Astrocyte (in vitro differentiated cells and primary cell): ENCODE measurements at regions not wholly inside any gene's neighbourhood (a gene's known extent, or its start where the extent isn't known, plus 50 kb on each side); places are given as distances from the start of the nearest gene placed in this dataset.

ENCODE experiments used
- DNase-seq: peaks from one replicate; pipeline ENCODE4 v3.0.0-alpha.2; 2010; ENCODE audit warnings: low read depth
- FAIRE-seq: peaks from 2 replicates; lab custom pipeline; 2011; peaks lifted over from hg19 to GRCh38; lab: Jason Lieb, UNC
- H2AFZ ChIP-seq: 2 replicates; pipeline ENCODE4 v1.6.0; 2012; ENCODE audit warnings: low read depth, low read length, inconsistent platforms
- H3K27ac ChIP-seq: 2 replicates; pipeline ENCODE4 v1.5.1; 2011; ENCODE audit warnings: low read depth, low read length, inconsistent platforms
- H3K27me3 ChIP-seq: 2 replicates; pipeline ENCODE4 v1.6.0; 2011; ENCODE audit warnings: low read length, inconsistent platforms; ENCODE audit not compliant: insufficient read depth
- H3K36me3 ChIP-seq: 2 replicates; pipeline ENCODE4 v1.5.1; 2011; ENCODE audit warnings: low read length, inconsistent platforms; ENCODE audit not compliant: insufficient read depth
- H3K4me1 ChIP-seq: 2 replicates; pipeline ENCODE4 v1.5.1; 2011; ENCODE audit warnings: low read length, inconsistent platforms; ENCODE audit not compliant: insufficient read depth
- H3K4me2 ChIP-seq: 2 replicates; pipeline ENCODE4 v1.6.0; 2012; ENCODE audit warnings: low read length, inconsistent platforms
- H3K4me3 ChIP-seq: 2 replicates; pipeline ENCODE4 v1.5.1; 2011; ENCODE audit warnings: low read depth, mild to moderate bottlenecking, low read length, inconsistent platforms; ENCODE audit not compliant: insufficient read depth
- H3K79me2 ChIP-seq: 2 replicates; pipeline ENCODE4 v1.6.0; 2012; ENCODE audit warnings: mild to moderate bottlenecking, low read length, inconsistent platforms; ENCODE audit not compliant: insufficient read depth
- H3K9ac ChIP-seq: 2 replicates; pipeline ENCODE4 v1.6.0; 2012; ENCODE audit warnings: mild to moderate bottlenecking, low read length, inconsistent platforms
- H3K9me3 ChIP-seq: 2 replicates; pipeline ENCODE4 v1.5.1; 2012; ENCODE audit warnings: low read depth, mild to moderate bottlenecking, low read length, inconsistent platforms; ENCODE audit not compliant: insufficient read depth
- H4K20me1 ChIP-seq: 2 replicates; pipeline ENCODE4 v1.6.0; 2012; ENCODE audit warnings: low read length, inconsistent platforms; ENCODE audit not compliant: insufficient read depth
- H3K27ac Mint-ChIP-seq: one replicate; pipeline ENCODE4 v1.8.0; 2021; ENCODE audit warnings: mild to moderate bottlenecking, mixed read lengths; ENCODE audit not compliant: unreplicated experiment
- H3K27me3 Mint-ChIP-seq: one replicate; pipeline ENCODE4 v1.8.0; 2021; ENCODE audit warnings: low read depth, mixed read lengths; ENCODE audit not compliant: unreplicated experiment
- H3K36me3 Mint-ChIP-seq: one replicate; pipeline ENCODE4 v1.8.0; 2021; ENCODE audit warnings: low read depth, mixed read lengths; ENCODE audit not compliant: unreplicated experiment
- H3K4me1 Mint-ChIP-seq: one replicate; pipeline ENCODE4 v1.8.0; 2021; ENCODE audit warnings: low read depth, mixed read lengths; ENCODE audit not compliant: unreplicated experiment
- H3K4me3 Mint-ChIP-seq: one replicate; pipeline ENCODE4 v1.8.0; 2021; ENCODE audit warnings: mild to moderate bottlenecking, moderate library complexity, mixed read lengths; ENCODE audit not compliant: unreplicated experiment
- H3K9me3 Mint-ChIP-seq: one replicate; pipeline ENCODE4 v1.8.0; 2021; ENCODE audit warnings: mild to moderate bottlenecking, mixed read lengths; ENCODE audit not compliant: unreplicated experiment
- CTCF ChIP-seq: IDR thresholded peaks from 2 replicates; pipeline ENCODE4 v1.5.1; 2011; ENCODE audit warnings: low read depth, mild to moderate bottlenecking, inconsistent platforms, low read length, moderate library complexity; ENCODE audit not compliant: insufficient read depth
- EZH2 ChIP-seq: IDR thresholded peaks from 2 replicates; pipeline ENCODE4 v1.6.1; 2012; ENCODE audit warnings: mild to moderate bottlenecking, low read length, inconsistent platforms; ENCODE audit not compliant: insufficient read depth

GRCh38 chr12:45558353-45558752 is 171.2 kb upstream of the ARID2 start:
- Mint-ChIP-seq H3K27me3 (no peaks in the 10 kb centered on the region), H3K4me1 (no peaks in the 10 kb centered on the region), H3K9me3 (no peaks in the 10 kb centered on the region), H3K4me3 (no peak overlapping the region), H3K27ac (no peak overlapping the region), H3K36me3 (no peaks in the 10 kb centered on the region)
- FAIRE-seq, result no peak
- Histone ChIP-seq H3K79me2 (no peaks in the 10 kb centered on the region), H3K36me3 (no peaks in the 10 kb centered on the region), H3K4me2 (no peak overlapping the region), H3K9me3 (no peaks in the 10 kb centered on the region), H3K9ac (no peak overlapping the region), H3K4me1 (no peaks in the 10 kb centered on the region), H3K27me3 (no peaks in the 10 kb centered on the region), H3K27ac (no peak overlapping the region), H2AFZ (no peak overlapping the region), H4K20me1 (no peaks in the 10 kb centered on the region), H3K4me3 (no peak overlapping the region)
- no peak for DNase-seq
- TF ChIP-seq CTCF (no peak), EZH2 (no peak)

- Histone ChIP-seq H3K4me1 (no peaks in the 10 kb centered on the region), H3K27ac (no peak overlapping the region), H2AFZ (no peak overlapping the region), H3K27me3 (no peaks in the 10 kb centered on the region), H3K79me2 (no peaks in the 10 kb centered on the region), H3K4me2 (no peak overlapping the region), H3K9ac (no peak overlapping the region), H3K36me3 (no peaks in the 10 kb centered on the region), H3K4me3 (no peak overlapping the region), H3K9me3 (no peaks in the 10 kb centered on the region), H4K20me1 (no peaks in the 10 kb centered on the region)
- H3K4me1 Mint-ChIP-seq, result no peaks in the 10 kb centered on the region
- H3K4me3 Mint-ChIP-seq, result no peak overlapping the region
- DNase-seq (no peak), FAIRE-seq (no peak)
- H3K36me3 Mint-ChIP-seq, result no peaks in the 10 kb centered on the region
- no peak overlapping the region for H3K27ac Mint-ChIP-seq
- H3K9me3 Mint-ChIP-seq, result no peaks in the 10 kb centered on the region
- TF ChIP-seq CTCF (no peak), EZH2 (no peak)
- H3K27me3 Mint-ChIP-seq, result no peaks in the 10 kb centered on the region
These were observed 170.0 kb upstream of the ARID2 start for GRCh38 chr12:45559537-45559936.

GRCh38 chr12:45560689-45561088 is 168.8 kb upstream of the ARID2 start:
- no peaks in the 10 kb centered on the region for H4K20me1 ChIP-seq
- FAIRE-seq (no peak), DNase-seq (no peak)
- Mint-ChIP-seq H3K27ac (no peak overlapping the region), H3K4me3 (no peak overlapping the region), H3K4me1 (no peaks in the 10 kb centered on the region), H3K36me3 (no peaks in the 10 kb centered on the region), H3K9me3 (no peaks in the 10 kb centered on the region), H3K27me3 (no peaks in the 10 kb centered on the region)
- TF ChIP-seq CTCF (no peak), EZH2 (no peak)
- H3K79me2 ChIP-seq, result no peaks in the 10 kb centered on the region
- no peaks in the 10 kb centered on the region for H3K9me3 ChIP-seq
- no peak overlapping the region for H3K9ac ChIP-seq
- H3K27me3 ChIP-seq, result no peaks in the 10 kb centered on the region
- H2AFZ ChIP-seq, result no peak overlapping the region
- no peak overlapping the region for H3K4me3 ChIP-seq
- no peaks in the 10 kb centered on the region for H3K4me1 ChIP-seq
- no peaks in the 10 kb centered on the region for H3K36me3 ChIP-seq
- H3K4me2 ChIP-seq, result no peak overlapping the region
- no peak overlapping the region for H3K27ac ChIP-seq
